K562 (cell line): ENCODE measurements at regions not wholly inside any gene's neighbourhood (a gene's known extent, or its start where the extent isn't known, plus 50 kb on each side); places are given as distances from the start of the nearest gene placed in this dataset.

Source experiments
- ARID1B ChIP-seq: fragments of 450-650 bp; IDR thresholded peaks from 2 replicates; pipeline ENCODE4 v1.6.1; 2016; ENCODE audit warnings: antibody characterized with exemption, mild to moderate bottlenecking, inconsistent platforms
- ARID3A ChIP-seq: IDR thresholded peaks from 2 replicates; pipeline ENCODE4 v1.6.1; 2012; ENCODE audit warnings: low read depth, low read length, improper control_type of control experiment, borderline replicate concordance
- CBFA2T3 ChIP-seq: fragments of 450-650 bp; IDR thresholded peaks from 2 replicates; pipeline ENCODE4 v1.6.1; 2017
- CEBPB ChIP-seq: fragments of 450-650 bp; IDR thresholded peaks from 2 replicates; pipeline ENCODE4 v1.6.1; 2016; ENCODE audit warnings: missing genetic modification characterization, missing compliant biosample characterization
- CGGBP1 ChIP-seq: fragments of 250-450 bp; sonication (Bioruptor Pico); IDR thresholded peaks from 2 replicates; pipeline ENCODE4 v1.9.0; 2021; ENCODE audit warnings: mild to moderate bottlenecking
- CSDE1 ChIP-seq, 2 experiments: fragments of 450-650 bp; IDR thresholded peaks; 2 replicates each; pipeline ENCODE4 v1.6.1; 2016; ENCODE audit warnings: mild to moderate bottlenecking in 1 of 2
- ETV6 ChIP-seq, 3 experiments: fragments of 150-350 bp in 1 of 3; sonication (generic) in 1 of 3; formaldehyde crosslinking in 1 of 3; IDR thresholded peaks; 2 replicates each; pipeline versions ENCODE4 v1.6.1 to v1.8.0; 2014 to 2022; ENCODE audit warnings: borderline replicate concordance in 2 of 3, low read depth in 2 of 3, antibody characterized with exemption in 1 of 3, low read length in 1 of 3, mild to moderate bottlenecking in 1 of 3, missing genetic modification reagents in 1 of 3
- FOXJ2 ChIP-seq: fragments of 200-800 bp; sonication (Bioruptor generic); IDR thresholded peaks from 2 replicates; pipeline ENCODE4 v1.6.1; 2016; ENCODE audit warnings: missing genetic modification characterization, missing compliant biosample characterization
- GMEB1 ChIP-seq: fragments of 250-450 bp; sonication (Bioruptor Pico); IDR thresholded peaks from 2 replicates; pipeline ENCODE4 v1.4.0; 2020; ENCODE audit warnings: mild to moderate bottlenecking
- NFYB ChIP-seq: IDR thresholded peaks from 2 replicates; pipeline ENCODE4 v1.6.1; 2011; ENCODE audit warnings: mild to moderate bottlenecking, moderate library complexity; ENCODE audit not compliant: insufficient read length; ENCODE audit errors: extremely low read depth
- POLR2AphosphoS5 ChIP-seq: IDR thresholded peaks from 2 replicates; pipeline ENCODE4 v1.6.1; 2011; ENCODE audit warnings: mild to moderate bottlenecking, low read depth, low read length, moderate library complexity; ENCODE audit not compliant: control insufficient read depth, insufficient read depth
- SAFB ChIP-seq: fragments of 200-400 bp; formaldehyde crosslinking; IDR thresholded peaks from 2 replicates; pipeline ENCODE4 v1.6.1; 2017; ENCODE audit warnings: low read depth, low read length, borderline replicate concordance
- SMARCE1 ChIP-seq: fragments of 450-650 bp; IDR thresholded peaks from 2 replicates; pipeline ENCODE4 v1.7.1; 2016; ENCODE audit warnings: mild to moderate bottlenecking
- TBL1XR1 ChIP-seq, 2 experiments: IDR thresholded peaks; 2 replicates each; pipeline ENCODE4 v1.6.1; 2012; ENCODE audit warnings: improper control_type of control experiment in 2 of 2, low read length in 2 of 2, mild to moderate bottlenecking in 1 of 2
- ZBED1 ChIP-seq: IDR thresholded peaks from 2 replicates; pipeline ENCODE4 v1.6.1; 2014
- ZBTB9 ChIP-seq: fragments of 450-650 bp; formaldehyde crosslinking; IDR thresholded peaks from 2 replicates; pipeline ENCODE4 v1.4.0; 2020; ENCODE audit warnings: mild to moderate bottlenecking, moderate library complexity
- ZNF395 ChIP-seq: fragments of 200-800 bp; sonication (Bioruptor generic); IDR thresholded peaks from 2 replicates; pipeline ENCODE4 v1.6.1; 2017; ENCODE audit warnings: missing genetic modification characterization, missing compliant biosample characterization
- ZNF589 ChIP-seq: fragments of 200-800 bp; sonication (Bioruptor generic); IDR thresholded peaks from 2 replicates; pipeline ENCODE4 v1.6.1; 2016; ENCODE audit warnings: low read depth, missing genetic modification characterization, missing compliant biosample characterization
- ZNF696 ChIP-seq: fragments of 250-450 bp; sonication (Bioruptor Pico); conservative IDR thresholded peaks from 2 replicates; pipeline ENCODE4 v1.4.0; 2020; ENCODE audit warnings: mild to moderate bottlenecking, moderate library complexity
- ZNF740 ChIP-seq, 3 experiments: fragments of 200-800 bp in 1 of 3; sonication (Bioruptor generic) in 1 of 3; sonication (generic) in 1 of 3; formaldehyde crosslinking in 1 of 3; IDR thresholded peaks; 2 replicates each; pipeline versions ENCODE4 v1.6.1 to v1.8.0; 2016 to 2022; ENCODE audit warnings: mild to moderate bottlenecking in 2 of 3, missing compliant biosample characterization in 2 of 3, missing genetic modification characterization in 2 of 3, missing genetic modification reagents in 1 of 3
- ZNF766 ChIP-seq: fragments of 200-800 bp; sonication (Bioruptor generic); conservative IDR thresholded peaks from 2 replicates; pipeline ENCODE4 v1.6.1; 2016; ENCODE audit warnings: missing genetic modification characterization, missing compliant biosample characterization

GRCh38 chr4:110248831-110249253, 50.4 kb upstream of the ELOVL6 start (continued):
- TF ChIP-seq CBFA2T3 (peak; percentile 100), SAFB (no peak), SMARCE1 (peak; percentile 97), POLR2AphosphoS5 (peak; percentile 99), ZNF696 (CRISPR knock-in tag) (no peak), ZNF395 (CRISPR knock-in tag) (peak; percentile 99), CGGBP1 (CRISPR knock-in tag) (0 out of 2 replicates have a peak, but pooled peaks have one; percentile 36), ZNF589 (CRISPR knock-in tag) (peak; percentile 98), GMEB1 (no peak), TBL1XR1 (IDR thresholded peaks at IDR 0.05; ENCODE audit: low read length in 2 of 2) (peak; percentile 92 to 99), ZBED1 (peak; percentile 77; the same call in 1 of the 2 replicates), CSDE1 (IDR thresholded peaks at IDR 0.05) (0 out of 4 replicates have a peak, but pooled peaks of 1 of the 2 experiments have one; percentile 8), ZBTB9 (peak; percentile 73; the same call in 1 of the 2 replicates), ARID1B (peak; percentile 99), ZNF740 (CRISPR knock-in tag; IDR thresholded peaks at IDR 0.05) (no peak), ZNF740 (tag; IDR thresholded peaks at IDR 0.05) (no peak), ARID3A (peak; percentile 88; the same call in 1 of the 2 replicates), NFYB (no peak), ZNF766 (CRISPR knock-in tag) (peak; percentile 96), ETV6 (IDR thresholded peaks at IDR 0.05; ENCODE audit: borderline replicate concordance in 1 of 2, low read depth in 2 of 2, low read length in 1 of 2) (0 out of 4 replicates have a peak, but pooled peaks of 1 of the 2 experiments have one; percentile 50), ETV6 (CRISPR knock-in tag; IDR thresholded peaks at IDR 0.05; ENCODE audit: borderline replicate concordance) (no peak), CEBPB (tag) (no peak), FOXJ2 (peak; percentile 99)
